ENCODE measurements at regions not wholly inside any gene's neighbourhood (a gene's known extent, or its start where the extent isn't known, plus 50 kb on each side); places are given as distances from the start of the nearest gene placed in this dataset.

DNA sequence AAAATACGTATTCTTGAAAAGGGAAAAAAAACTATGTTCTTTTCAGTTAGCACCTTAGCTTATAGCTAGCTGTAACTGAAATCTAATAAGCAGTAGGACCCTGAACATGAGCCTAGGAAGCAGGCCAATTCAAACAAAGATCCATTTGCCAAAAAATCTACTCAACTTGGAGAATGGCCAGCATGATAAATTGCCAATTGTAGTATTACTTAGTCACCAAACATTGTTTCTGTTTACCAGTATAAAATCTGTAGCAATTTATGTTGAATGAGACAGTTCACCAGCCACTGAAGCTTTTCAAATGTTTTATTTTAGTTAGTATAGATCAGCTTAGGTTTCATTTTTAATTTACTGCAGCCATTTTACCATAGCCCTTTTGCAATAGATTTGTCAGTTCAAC lies 323.6 kb upstream of the DIPK2B start:
- WGBS (ENCODE audit: extremely low coverage, insufficient read length, low lambda C conversion rate), result no CpG with 5 or more reads among the region's 1 CpG
- Histone ChIP-seq H3K9ac (ENCODE audit: extremely low read depth, insufficient read length, low read length) (no peak overlapping the region), H4K5ac (ENCODE audit: insufficient read length, low read depth, low read length) (no peak overlapping the region), H4K91ac (ENCODE audit: insufficient read length, low read depth, low read length) (no peak overlapping the region), H3K23me2 (ENCODE audit: insufficient read length, low read depth, low read length, poor library complexity, severe bottlenecking) (no peaks in the 10 kb centered on the region), H3K23ac (ENCODE audit: insufficient read length, low read depth, low read length) (no peak overlapping the region), H4K8ac (replicated peaks; ENCODE audit: insufficient read length, low read depth, low read length) (no peak overlapping the region), H3K18ac (ENCODE audit: insufficient read length, low read depth, low read length) (no peak overlapping the region), H4K20me1 (ENCODE audit: control insufficient read depth, insufficient read depth, insufficient read length) (no peaks in the 10 kb centered on the region), H3K79me2 (ENCODE audit: insufficient read depth, low read length) (no peaks in the 10 kb centered on the region), H2AFZ (ENCODE audit: low read length) (no peak overlapping the region), H3K4ac (ENCODE audit: low read depth, low read length) (no peak overlapping the region), H2AK5ac (ENCODE audit: insufficient read length, low read length) (no peak overlapping the region), H2BK5ac (ENCODE audit: insufficient read length, low read length) (no peak overlapping the region), H3K14ac (ENCODE audit: insufficient read depth, low read length) (no peak overlapping the region), H3K9me3 (ENCODE audit: control insufficient read depth, low read depth, low read length) (no peaks in the 10 kb centered on the region), H3K79me1 (ENCODE audit: insufficient read depth, low read depth, low read length, poor library complexity, severe bottlenecking) (no peaks in the 10 kb centered on the region), H2BK20ac (ENCODE audit: low read depth, low read length, poor library complexity, severe bottlenecking) (no peak overlapping the region), H3K27ac (ENCODE audit: insufficient read length, low read depth, low read length) (no peak overlapping the region), H3K27me3 (ENCODE audit: insufficient read depth, low read length) (no peaks in the 10 kb centered on the region), H3K56ac (ENCODE audit: insufficient read length, low read depth, low read length) (no peak overlapping the region), H3K4me2 (ENCODE audit: insufficient read depth, insufficient read length, low read length) (no peak overlapping the region), H3K4me1 (ENCODE audit: insufficient read depth, low read length) (no peaks in the 10 kb centered on the region), H2BK120ac (ENCODE audit: low read depth, low read length, poor library complexity, severe bottlenecking) (no peak overlapping the region), H3T11ph (ENCODE audit: low read length) (no peak overlapping the region), H2BK15ac (ENCODE audit: low read depth, low read length) (no peak overlapping the region), H2BK12ac (ENCODE audit: insufficient read length, low read depth, low read length) (no peak overlapping the region)
- H3K36me3 Mint-ChIP-seq (ENCODE audit: insufficient read depth in 1 of 3, low read depth in 3 of 3), result no peaks in the 10 kb centered on the region; a peak in 3 of 7 replicates
- peaks cover 0 to 3% of the 10 kb centered on the region in 2 experiments; a peak in 2 of 4 replicates for H3K4me1 Mint-ChIP-seq
- H3K27me3 Mint-ChIP-seq (ENCODE audit: low read depth), result no peaks in the 10 kb centered on the region
- TF ChIP-seq CTCF (conservative IDR thresholded peaks at IDR 0.05), result no peak
- H3K9me3 Mint-ChIP-seq, result peaks cover 38 to 46% of the 10 kb centered on the region in 2 experiments
- no peak overlapping the region for H3K4me3 Mint-ChIP-seq
- H3K27ac Mint-ChIP-seq, result no peak overlapping the region
- no peak for DNase-seq
